ENCODE measurements at regions not wholly inside any gene's neighbourhood (a gene's known extent, or its start where the extent isn't known, plus 50 kb on each side); places are given as distances from the start of the nearest gene placed in this dataset.

- intact Hi-C loops (cut with micrococcal nuclease; ENCODE audit: unreplicated experiment) = no loop called here
- CTCF ChIA-PET = interaction anchor here (0.6 kb wide), 1 partner anchor 128 kb away, joined by 7 read pairs; no protein-coding TSS in a partner anchor
Measured at GRCh38 chr5:89187883-89188465, 305.0 kb upstream of the MEF2C start.

GRCh38 chr5:89187268-89187667, 304.3 kb upstream of the MEF2C start:
- no peak overlapping the region for H3K4me3 ChIP-seq (ENCODE audit: low read depth in 2 of 2, low read length in 2 of 2)
- DNase-seq (ENCODE audit: low read depth, low spot score) (no peak), ATAC-seq (no peak)
- no peaks in the 10 kb centered on the region for H3K9me3 ChIP-seq (ENCODE audit: control insufficient read depth, insufficient read depth, low read depth, low read length)
- H3K36me3 ChIP-seq (ENCODE audit: control insufficient read depth, insufficient read depth, low read length) = no peaks in the 10 kb centered on the region
- H3K27ac ChIP-seq (ENCODE audit: low read length) = no peak overlapping the region
- no TSS peak for BruUV-seq (replicated peaks)
- TF ChIP-seq SIN3A (IDR thresholded peaks at IDR 0.05; ENCODE audit: borderline replicate concordance, insufficient read depth, low read depth, low read length) (no peak), POLR2AphosphoS5 (IDR thresholded peaks at IDR 0.05; ENCODE audit: low read depth, low read length) (no peak), REST (IDR thresholded peaks at IDR 0.05; ENCODE audit: insufficient read depth in 1 of 2, low read depth in 2 of 2, low read length in 1 of 2) (no peak), TCF7L2 (IDR thresholded peaks at IDR 0.05; ENCODE audit: low read depth, low read length) (no peak), CTCF (IDR thresholded peaks at IDR 0.05) (no peak)
- in situ Hi-C loops (cut with HindIII; ENCODE audit: low pct_unique_long_range_greater_than_20kb, low sequenced_read_pairs) (no loop called here), intact Hi-C loops (cut with micrococcal nuclease; ENCODE audit: unreplicated experiment) (no loop called here)
- ChIA-PET CTCF (interaction anchor here (0.6 kb wide), 1 partner anchor 129 kb away, joined by 7 read pairs; no protein-coding TSS in a partner anchor), POLR2A (no interaction called here)
- H3K4me1 ChIP-seq (ENCODE audit: control insufficient read depth, insufficient read depth, low read length) = no peaks in the 10 kb centered on the region
- H3K27me3 ChIP-seq (ENCODE audit: control insufficient read depth, insufficient read depth, low read length) = no peaks in the 10 kb centered on the region

More at GRCh38 chr5:89187883-89188465, 305.0 kb upstream of the MEF2C start:
- no peak for TF ChIP-seq CTCF (IDR thresholded peaks at IDR 0.05)
- no peak for TF ChIP-seq TCF7L2 (IDR thresholded peaks at IDR 0.05; ENCODE audit: low read depth, low read length)
- TF ChIP-seq REST (IDR thresholded peaks at IDR 0.05; ENCODE audit: insufficient read depth in 1 of 2, low read depth in 2 of 2, low read length in 1 of 2) = no peak
- no peak for TF ChIP-seq SIN3A (IDR thresholded peaks at IDR 0.05; ENCODE audit: borderline replicate concordance, insufficient read depth, low read depth, low read length)
- TF ChIP-seq POLR2AphosphoS5 (IDR thresholded peaks at IDR 0.05; ENCODE audit: low read depth, low read length) = no peak
- Histone ChIP-seq H3K4me1 (ENCODE audit: control insufficient read depth, insufficient read depth, low read length) (no peaks in the 10 kb centered on the region), H3K36me3 (ENCODE audit: control insufficient read depth, insufficient read depth, low read length) (no peaks in the 10 kb centered on the region), H3K27ac (ENCODE audit: low read length) (no peak overlapping the region), H3K27me3 (ENCODE audit: control insufficient read depth, insufficient read depth, low read length) (no peaks in the 10 kb centered on the region), H3K9me3 (ENCODE audit: control insufficient read depth, insufficient read depth, low read depth, low read length) (no peaks in the 10 kb centered on the region), H3K4me3 (ENCODE audit: low read depth in 2 of 2, low read length in 2 of 2) (no peak overlapping the region)
- ATAC-seq (no peak), DNase-seq (ENCODE audit: low read depth, low spot score) (no peak)
- no TSS peak for BruUV-seq (replicated peaks)
- in situ Hi-C loops (cut with HindIII; ENCODE audit: low pct_unique_long_range_greater_than_20kb, low sequenced_read_pairs) = no loop called here
- POLR2A ChIA-PET = no interaction called here
